HEK293 (cell line): ENCODE measurements at regions not wholly inside any gene's neighbourhood (a gene's known extent, or its start where the extent isn't known, plus 50 kb on each side); places are given as distances from the start of the nearest gene placed in this dataset.

Experiments
- CTCF ChIA-PET: fragments of 350-600 bp; formaldehyde crosslinking; extraction: SDS; loops from one replicate; lab custom pipeline; 2021; ENCODE audit warnings: antibody characterized with exemption; lab: Yijun Ruan, JAX
- POLR2A ChIA-PET: fragments of 300-600 bp; formaldehyde crosslinking; extraction: SDS; loops from one replicate; lab custom pipeline; 2020; ENCODE audit warnings: antibody characterized with exemption, inconsistent platforms; lab: Yijun Ruan, JAX
- H3K27ac ChIP-seq: fragments of 200-500 bp; sonication (Bioruptor generic); 2 replicates; pipeline ENCODE4 v1.5.1; 2014; ENCODE audit warnings: low read depth, low read length, control low read depth, inconsistent platforms; ENCODE audit errors: extremely low read depth
- H3K36me3 ChIP-seq, 2 experiments: fragments of 200-500 bp in 1 of 2; sonication (Bioruptor generic) in 1 of 2; 1 replicate in 1 of 2; 2 replicates in 1 of 2; pipeline ENCODE4 v1.5.1; 2014 to 2017; ENCODE audit warnings: inconsistent platforms in 2 of 2, low read length in 2 of 2; ENCODE audit not compliant: control insufficient read depth in 2 of 2, insufficient read depth in 1 of 2
- H3K4me1 ChIP-seq: fragments of 200-500 bp; sonication (Bioruptor generic); 2 replicates; pipeline ENCODE4 v1.5.1; 2014; ENCODE audit warnings: mild to moderate bottlenecking, low read length, inconsistent platforms; ENCODE audit not compliant: control insufficient read depth, insufficient read depth
- H3K4me3 ChIP-seq: 2 replicates; pipeline ENCODE4 v1.5.1; 2011; ENCODE audit warnings: low read depth, mild to moderate bottlenecking, control low read depth, low read length, moderate library complexity
- H3K9me3 ChIP-seq: fragments of 200-500 bp; sonication (Bioruptor generic); 2 replicates; pipeline ENCODE4 v1.5.1; 2014; ENCODE audit warnings: low read depth, low read length, inconsistent platforms; ENCODE audit not compliant: control insufficient read depth, insufficient read depth
- BCL6B ChIP-seq: fragments of 450-650 bp; formaldehyde crosslinking; IDR thresholded peaks from 2 replicates; pipeline ENCODE4 v1.5.1; 2017; ENCODE audit warnings: missing biosample characterization, missing genetic modification characterization
- EGR2 ChIP-seq: fragments of 450-650 bp; formaldehyde crosslinking; IDR thresholded peaks from 2 replicates; pipeline ENCODE4 v1.5.1; 2016; ENCODE audit warnings: low read depth, missing biosample characterization, missing genetic modification characterization
- HOXD13 ChIP-seq: sonication (generic); formaldehyde crosslinking; IDR thresholded peaks from 2 replicates; pipeline ENCODE4 v1.8.0; 2022; ENCODE audit warnings: missing genetic modification reagents, borderline replicate concordance
- MEIS1 ChIP-seq: sonication (generic); formaldehyde crosslinking; IDR thresholded peaks from 2 replicates; pipeline ENCODE4 v1.8.1; 2022; ENCODE audit warnings: missing genetic modification reagents, mild to moderate bottlenecking, borderline replicate concordance
- MYNN ChIP-seq: fragments of 450-650 bp; formaldehyde crosslinking; IDR thresholded peaks from 2 replicates; pipeline ENCODE4 v1.5.1; 2016; ENCODE audit warnings: missing biosample characterization, missing genetic modification characterization, borderline replicate concordance
- WT1 ChIP-seq: fragments of 450-650 bp; formaldehyde crosslinking; IDR thresholded peaks from 2 replicates; pipeline ENCODE4 v1.5.1; 2016; ENCODE audit warnings: missing biosample characterization, missing genetic modification characterization
- ZBTB17 ChIP-seq: fragments of 450-650 bp; formaldehyde crosslinking; IDR thresholded peaks from 2 replicates; pipeline ENCODE4 v1.5.1; 2016; ENCODE audit warnings: missing biosample characterization, missing genetic modification characterization
- ZBTB20 ChIP-seq: fragments of 450-650 bp; formaldehyde crosslinking; IDR thresholded peaks from 2 replicates; pipeline ENCODE4 v1.5.1; 2016; ENCODE audit warnings: missing biosample characterization, missing genetic modification characterization
- ZEB2 ChIP-seq: fragments of 450-650 bp; formaldehyde crosslinking; IDR thresholded peaks from 2 replicates; pipeline ENCODE4 v1.5.1; 2016; ENCODE audit warnings: missing biosample characterization, missing genetic modification characterization
- ZNF140 ChIP-seq: fragments of 450-650 bp; formaldehyde crosslinking; IDR thresholded peaks from 2 replicates; pipeline ENCODE4 v1.5.1; 2016; ENCODE audit warnings: missing biosample characterization, missing genetic modification characterization
- ZNF221 ChIP-seq: fragments of 450-650 bp; formaldehyde crosslinking; IDR thresholded peaks from 2 replicates; pipeline ENCODE4 v1.5.1; 2017; ENCODE audit warnings: missing biosample characterization, missing genetic modification characterization, borderline replicate concordance
- ZNF366 ChIP-seq: fragments of 450-650 bp; formaldehyde crosslinking; conservative IDR thresholded peaks from 2 replicates; pipeline ENCODE4 v1.5.1; 2016; ENCODE audit warnings: missing biosample characterization, missing genetic modification characterization
- ZNF48 ChIP-seq: fragments of 450-650 bp; formaldehyde crosslinking; IDR thresholded peaks from 2 replicates; pipeline ENCODE4 v1.5.1; 2016; ENCODE audit warnings: missing biosample characterization, missing genetic modification characterization
- ZNF514 ChIP-seq: fragments of 450-650 bp; formaldehyde crosslinking; IDR thresholded peaks from 2 replicates; pipeline ENCODE4 v1.5.1; 2016; ENCODE audit warnings: missing biosample characterization, missing genetic modification characterization
- ZNF530 ChIP-seq: fragments of 450-650 bp; formaldehyde crosslinking; IDR thresholded peaks from 2 replicates; pipeline ENCODE4 v1.5.1; 2016; ENCODE audit warnings: low read depth, missing biosample characterization, missing genetic modification characterization
- ZNF549 ChIP-seq: fragments of 450-650 bp; IDR thresholded peaks from 2 replicates; pipeline ENCODE4 v1.5.1; 2018; ENCODE audit warnings: missing biosample characterization, missing genetic modification characterization, mild to moderate bottlenecking, inconsistent platforms, moderate library complexity
- ZNF600 ChIP-seq: fragments of 450-650 bp; formaldehyde crosslinking; IDR thresholded peaks from 2 replicates; pipeline ENCODE4 v1.5.1; 2016; ENCODE audit warnings: missing biosample characterization, missing genetic modification characterization
- ZNF621 ChIP-seq: fragments of 450-650 bp; formaldehyde crosslinking; IDR thresholded peaks from 2 replicates; pipeline ENCODE4 v1.5.1; 2017; ENCODE audit warnings: missing biosample characterization, missing genetic modification characterization
- ZNF792 ChIP-seq: fragments of 450-650 bp; formaldehyde crosslinking; IDR thresholded peaks from 2 replicates; pipeline ENCODE4 v1.5.1; 2016; ENCODE audit warnings: missing biosample characterization, missing genetic modification characterization
- ZNF843 ChIP-seq: fragments of 450-650 bp; formaldehyde crosslinking; IDR thresholded peaks from 2 replicates; pipeline ENCODE4 v1.5.1; 2016; ENCODE audit warnings: missing biosample characterization, missing genetic modification characterization
- ZSCAN23 ChIP-seq: fragments of 450-650 bp; formaldehyde crosslinking; IDR thresholded peaks from 2 replicates; pipeline ENCODE4 v1.5.1; 2016; ENCODE audit warnings: missing biosample characterization, missing genetic modification characterization
- ZXDB ChIP-seq: fragments of 450-650 bp; formaldehyde crosslinking; IDR thresholded peaks from 2 replicates; pipeline ENCODE4 v1.5.1; 2016; ENCODE audit warnings: missing biosample characterization, missing genetic modification characterization
- TF ChIP-seq, protein P1 (sequence below): fragments of 450-650 bp; formaldehyde crosslinking; IDR thresholded peaks from 2 replicates; pipeline ENCODE4 v1.5.1; 2016; ENCODE audit warnings: missing biosample characterization, missing genetic modification characterization
- TF ChIP-seq, protein P2 (sequence below): fragments of 450-650 bp; IDR thresholded peaks from 2 replicates; pipeline ENCODE4 v1.5.1; 2018; ENCODE audit warnings: missing biosample characterization, missing genetic modification characterization
- TF ChIP-seq, protein P3 (sequence below): fragments of 450-650 bp; formaldehyde crosslinking; IDR thresholded peaks from 2 replicates; pipeline ENCODE4 v1.5.1; 2016; ENCODE audit warnings: missing biosample characterization, missing genetic modification characterization
- TF ChIP-seq, protein P4 (sequence below): fragments of 450-650 bp; formaldehyde crosslinking; IDR thresholded peaks from 2 replicates; pipeline ENCODE4 v1.5.1; 2016; ENCODE audit warnings: missing biosample characterization, missing genetic modification characterization
- TF ChIP-seq, protein P5 (sequence below): fragments of 450-650 bp; formaldehyde crosslinking; IDR thresholded peaks from 2 replicates; pipeline ENCODE4 v1.5.1; 2017; ENCODE audit warnings: missing biosample characterization, missing genetic modification characterization

GRCh38 chr9:86856259-86856658 lies 91.0 kb downstream of the GAS1 start:
- Histone ChIP-seq H3K4me3 (no peak overlapping the region), H3K9me3 (no peaks in the 10 kb centered on the region), H3K27ac (no peak overlapping the region), H3K4me1 (peaks cover 2% of the 10 kb centered on the region; the same call in 1 of the 2 replicates), H3K36me3 (no peaks in the 10 kb centered on the region)
- ChIA-PET POLR2A (no interaction called here), CTCF (interaction anchor here (0.8 kb wide), 1 partner anchor 22 kb away, joined by 8 read pairs; no protein-coding TSS in a partner anchor)
- TF ChIP-seq HOXD13 (CRISPR knock-in tag): no peak
- no peak for TF ChIP-seq ZNF792 (tag by site-specific recombination)
- TF ChIP-seq ZNF221 (tag by site-specific recombination): no peak
- TF ChIP-seq ZNF621 (tag by site-specific recombination): no peak
- no peak for TF ChIP-seq EGR2
- no peak for TF ChIP-seq ZSCAN23 (tag by site-specific recombination)
- no peak for TF ChIP-seq ZNF514

- CTCF ChIA-PET: no interaction called here
- H3K4me1 ChIP-seq: peaks cover 2% of the 10 kb centered on the region; the same call in 1 of the 2 replicates
- TF ChIP-seq, protein P1, sequence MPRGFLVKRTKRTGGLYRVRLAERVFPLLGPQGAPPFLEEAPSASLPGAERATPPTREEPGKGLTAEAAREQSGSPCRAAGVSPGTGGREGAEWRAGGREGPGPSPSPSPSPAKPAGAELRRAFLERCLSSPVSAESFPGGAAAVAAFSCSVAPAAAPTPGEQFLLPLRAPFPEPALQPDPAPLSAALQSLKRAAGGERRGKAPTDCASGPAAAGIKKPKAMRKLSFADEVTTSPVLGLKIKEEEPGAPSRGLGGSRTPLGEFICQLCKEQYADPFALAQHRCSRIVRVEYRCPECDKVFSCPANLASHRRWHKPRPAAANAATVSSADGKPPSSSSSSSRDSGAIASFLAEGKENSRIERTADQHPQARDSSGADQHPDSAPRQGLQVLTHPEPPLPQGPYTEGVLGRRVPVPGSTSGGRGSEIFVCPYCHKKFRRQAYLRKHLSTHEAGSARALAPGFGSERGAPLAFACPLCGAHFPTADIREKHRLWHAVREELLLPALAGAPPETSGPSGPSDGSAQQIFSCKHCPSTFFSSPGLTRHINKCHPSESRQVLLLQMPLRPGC (tag by site-specific recombination): peak; percentile 63; the same call in 1 of the 2 replicates
- peak; percentile 49; the same call in 1 of the 2 replicates for TF ChIP-seq ZNF140
- no peak for TF ChIP-seq ZBTB20 (tag by site-specific recombination)
- no peak for TF ChIP-seq ZNF48 (tag by site-specific recombination)
- TF ChIP-seq, protein P2, sequence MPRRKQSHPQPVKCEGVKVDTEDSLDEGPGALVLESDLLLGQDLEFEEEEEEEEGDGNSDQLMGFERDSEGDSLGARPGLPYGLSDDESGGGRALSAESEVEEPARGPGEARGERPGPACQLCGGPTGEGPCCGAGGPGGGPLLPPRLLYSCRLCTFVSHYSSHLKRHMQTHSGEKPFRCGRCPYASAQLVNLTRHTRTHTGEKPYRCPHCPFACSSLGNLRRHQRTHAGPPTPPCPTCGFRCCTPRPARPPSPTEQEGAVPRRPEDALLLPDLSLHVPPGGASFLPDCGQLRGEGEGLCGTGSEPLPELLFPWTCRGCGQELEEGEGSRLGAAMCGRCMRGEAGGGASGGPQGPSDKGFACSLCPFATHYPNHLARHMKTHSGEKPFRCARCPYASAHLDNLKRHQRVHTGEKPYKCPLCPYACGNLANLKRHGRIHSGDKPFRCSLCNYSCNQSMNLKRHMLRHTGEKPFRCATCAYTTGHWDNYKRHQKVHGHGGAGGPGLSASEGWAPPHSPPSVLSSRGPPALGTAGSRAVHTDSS (tag by site-specific recombination): 0 out of 2 replicates have a peak, but pooled peaks have one; percentile 23
- peak; percentile 47; the same call in 1 of the 2 replicates for TF ChIP-seq ZXDB (tag by site-specific recombination)
- no peak for TF ChIP-seq ZNF530 (tag by site-specific recombination)
- TF ChIP-seq MEIS1 (CRISPR knock-in tag): no peak
- TF ChIP-seq, protein P3, sequence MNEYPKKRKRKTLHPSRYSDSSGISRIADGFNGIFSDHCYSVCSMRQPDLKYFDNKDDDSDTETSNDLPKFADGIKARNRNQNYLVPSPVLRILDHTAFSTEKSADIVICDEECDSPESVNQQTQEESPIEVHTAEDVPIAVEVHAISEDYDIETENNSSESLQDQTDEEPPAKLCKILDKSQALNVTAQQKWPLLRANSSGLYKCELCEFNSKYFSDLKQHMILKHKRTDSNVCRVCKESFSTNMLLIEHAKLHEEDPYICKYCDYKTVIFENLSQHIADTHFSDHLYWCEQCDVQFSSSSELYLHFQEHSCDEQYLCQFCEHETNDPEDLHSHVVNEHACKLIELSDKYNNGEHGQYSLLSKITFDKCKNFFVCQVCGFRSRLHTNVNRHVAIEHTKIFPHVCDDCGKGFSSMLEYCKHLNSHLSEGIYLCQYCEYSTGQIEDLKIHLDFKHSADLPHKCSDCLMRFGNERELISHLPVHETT (tag by site-specific recombination): no peak
- peak; percentile 86 for TF ChIP-seq ZBTB17 (tag by site-specific recombination)
- peak; percentile 93 for TF ChIP-seq BCL6B (tag by site-specific recombination)
- TF ChIP-seq ZNF600 (tag by site-specific recombination): peak; percentile 79
- TF ChIP-seq, protein P4, sequence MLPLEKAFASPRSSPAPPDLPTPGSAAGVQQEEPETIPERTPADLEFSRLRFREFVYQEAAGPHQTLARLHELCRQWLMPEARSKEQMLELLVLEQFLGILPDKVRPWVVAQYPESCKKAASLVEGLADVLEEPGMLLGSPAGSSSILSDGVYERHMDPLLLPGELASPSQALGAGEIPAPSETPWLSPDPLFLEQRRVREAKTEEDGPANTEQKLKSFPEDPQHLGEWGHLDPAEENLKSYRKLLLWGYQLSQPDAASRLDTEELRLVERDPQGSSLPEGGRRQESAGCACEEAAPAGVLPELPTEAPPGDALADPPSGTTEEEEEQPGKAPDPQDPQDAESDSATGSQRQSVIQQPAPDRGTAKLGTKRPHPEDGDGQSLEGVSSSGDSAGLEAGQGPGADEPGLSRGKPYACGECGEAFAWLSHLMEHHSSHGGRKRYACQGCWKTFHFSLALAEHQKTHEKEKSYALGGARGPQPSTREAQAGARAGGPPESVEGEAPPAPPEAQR (tag by site-specific recombination): no peak
- peak; percentile 71 for TF ChIP-seq ZEB2
- 0 out of 2 replicates have a peak, but pooled peaks have one; percentile 13 for TF ChIP-seq WT1 (tag by site-specific recombination)
- peak; percentile 65 for TF ChIP-seq ZNF366 (tag by site-specific recombination)
- 0 out of 2 replicates have a peak, but pooled peaks have one; percentile 64 for TF ChIP-seq MYNN (tag by site-specific recombination)
- TF ChIP-seq ZNF549 (tag by site-specific recombination): no peak
- TF ChIP-seq, protein P5, sequence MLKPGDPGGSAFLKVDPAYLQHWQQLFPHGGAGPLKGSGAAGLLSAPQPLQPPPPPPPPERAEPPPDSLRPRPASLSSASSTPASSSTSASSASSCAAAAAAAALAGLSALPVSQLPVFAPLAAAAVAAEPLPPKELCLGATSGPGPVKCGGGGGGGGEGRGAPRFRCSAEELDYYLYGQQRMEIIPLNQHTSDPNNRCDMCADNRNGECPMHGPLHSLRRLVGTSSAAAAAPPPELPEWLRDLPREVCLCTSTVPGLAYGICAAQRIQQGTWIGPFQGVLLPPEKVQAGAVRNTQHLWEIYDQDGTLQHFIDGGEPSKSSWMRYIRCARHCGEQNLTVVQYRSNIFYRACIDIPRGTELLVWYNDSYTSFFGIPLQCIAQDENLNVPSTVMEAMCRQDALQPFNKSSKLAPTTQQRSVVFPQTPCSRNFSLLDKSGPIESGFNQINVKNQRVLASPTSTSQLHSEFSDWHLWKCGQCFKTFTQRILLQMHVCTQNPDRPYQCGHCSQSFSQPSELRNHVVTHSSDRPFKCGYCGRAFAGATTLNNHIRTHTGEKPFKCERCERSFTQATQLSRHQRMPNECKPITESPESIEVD (tag by site-specific recombination): peak; percentile 91
- no peak for TF ChIP-seq ZNF843 (tag by site-specific recombination)
Observed at GRCh38 chr9:86854898-86855523, 92.3 kb downstream of the GAS1 start.

More at GRCh38 chr9:86854898-86855523, 92.3 kb downstream of the GAS1 start:
- POLR2A ChIA-PET: interaction anchor here (0.5 to 1.1 kb wide), 2 partner anchors 93 to 134 kb away, joined by 3 to 4 read pairs; partner anchors contain the start of gene GAS1
- Histone ChIP-seq H3K36me3 (no peaks in the 10 kb centered on the region), H3K9me3 (no peaks in the 10 kb centered on the region), H3K27ac (no peak overlapping the region), H3K4me3 (no peak overlapping the region)
